ENCODE measurements at regions not wholly inside any gene's neighbourhood (a gene's known extent, or its start where the extent isn't known, plus 50 kb on each side); places are given as distances from the start of the nearest gene placed in this dataset.

DNA sequence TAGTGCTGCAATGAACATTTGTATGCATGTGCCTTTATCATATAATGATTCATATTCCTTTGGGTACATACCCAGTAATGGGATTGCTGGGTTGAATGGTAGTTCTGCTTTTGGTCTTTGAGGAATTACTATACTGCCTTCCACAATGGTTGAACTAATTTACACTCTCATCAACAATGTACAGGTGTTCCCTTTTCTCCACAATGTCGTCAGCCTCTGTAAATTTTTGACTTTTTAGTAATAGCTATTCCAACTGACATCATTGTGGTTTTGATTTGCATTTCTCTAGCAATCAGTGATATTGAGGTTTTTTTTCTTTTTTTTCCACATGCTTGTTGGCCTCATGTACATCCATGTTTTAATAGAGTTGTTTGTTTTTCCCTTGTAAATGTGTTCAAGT, 2473.5 kb downstream of the PCDH9 start:
- TF ChIP-seq GATA2 (IDR thresholded peaks at IDR 0.05; ENCODE audit: low read depth, low read length), result no peak
- no peak for TF ChIP-seq GATA3 (IDR thresholded peaks at IDR 0.05; ENCODE audit: low read depth, low read length)
